ENCODE measurements at regions not wholly inside any gene's neighbourhood (a gene's known extent, or its start where the extent isn't known, plus 50 kb on each side); places are given as distances from the start of the nearest gene placed in this dataset.
"Not testable (repeated sequence)": the region's sequence is repeated elsewhere in the genome, so short reads cannot be mapped to it uniquely, and the experiment has no call there.

GRCh38 chr14:35174342-35174741 is 52.0 kb downstream of the PRORP start:
- H3K4me3 ChIP-seq (replicated peaks in 1 of 2; ENCODE audit: low read depth in 2 of 2, low read length in 2 of 2) = no peak overlapping the region
- TF ChIP-seq, protein P1, sequence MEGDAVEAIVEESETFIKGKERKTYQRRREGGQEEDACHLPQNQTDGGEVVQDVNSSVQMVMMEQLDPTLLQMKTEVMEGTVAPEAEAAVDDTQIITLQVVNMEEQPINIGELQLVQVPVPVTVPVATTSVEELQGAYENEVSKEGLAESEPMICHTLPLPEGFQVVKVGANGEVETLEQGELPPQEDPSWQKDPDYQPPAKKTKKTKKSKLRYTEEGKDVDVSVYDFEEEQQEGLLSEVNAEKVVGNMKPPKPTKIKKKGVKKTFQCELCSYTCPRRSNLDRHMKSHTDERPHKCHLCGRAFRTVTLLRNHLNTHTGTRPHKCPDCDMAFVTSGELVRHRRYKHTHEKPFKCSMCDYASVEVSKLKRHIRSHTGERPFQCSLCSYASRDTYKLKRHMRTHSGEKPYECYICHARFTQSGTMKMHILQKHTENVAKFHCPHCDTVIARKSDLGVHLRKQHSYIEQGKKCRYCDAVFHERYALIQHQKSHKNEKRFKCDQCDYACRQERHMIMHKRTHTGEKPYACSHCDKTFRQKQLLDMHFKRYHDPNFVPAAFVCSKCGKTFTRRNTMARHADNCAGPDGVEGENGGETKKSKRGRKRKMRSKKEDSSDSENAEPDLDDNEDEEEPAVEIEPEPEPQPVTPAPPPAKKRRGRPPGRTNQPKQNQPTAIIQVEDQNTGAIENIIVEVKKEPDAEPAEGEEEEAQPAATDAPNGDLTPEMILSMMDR (IDR thresholded peaks at IDR 0.05; ENCODE audit: low read depth, low read length) = no peak
- no peak for DNase-seq (ENCODE audit: low read depth in 2 of 2)

DNA sequence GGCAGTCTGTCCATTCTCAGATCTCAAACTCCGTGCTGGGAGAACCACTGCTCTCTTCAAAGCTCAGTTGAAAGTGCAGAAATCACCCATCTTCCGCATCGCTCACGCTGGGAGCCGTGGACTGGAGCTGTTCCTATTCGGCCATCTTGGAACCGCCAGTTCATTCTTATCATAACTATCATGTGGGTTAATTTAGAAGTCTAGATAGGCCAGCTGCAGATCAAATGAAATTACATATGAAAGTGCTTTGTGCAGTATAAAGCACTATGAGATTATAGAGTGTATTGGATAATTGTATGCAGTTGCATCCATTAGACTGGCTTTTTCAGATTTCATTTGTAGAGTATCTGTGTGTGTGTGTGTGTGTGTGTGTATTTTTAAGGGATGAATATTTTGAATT is 57.8 kb downstream of the PRORP start:
- H3K4me3 ChIP-seq (replicated peaks in 1 of 2; ENCODE audit: low read depth in 2 of 2, low read length in 2 of 2) = no peak overlapping the region
- TF ChIP-seq, protein P1 (IDR thresholded peaks at IDR 0.05; ENCODE audit: low read depth, low read length) = no peak
- no peak for DNase-seq (ENCODE audit: low read depth in 2 of 2)

DNA sequence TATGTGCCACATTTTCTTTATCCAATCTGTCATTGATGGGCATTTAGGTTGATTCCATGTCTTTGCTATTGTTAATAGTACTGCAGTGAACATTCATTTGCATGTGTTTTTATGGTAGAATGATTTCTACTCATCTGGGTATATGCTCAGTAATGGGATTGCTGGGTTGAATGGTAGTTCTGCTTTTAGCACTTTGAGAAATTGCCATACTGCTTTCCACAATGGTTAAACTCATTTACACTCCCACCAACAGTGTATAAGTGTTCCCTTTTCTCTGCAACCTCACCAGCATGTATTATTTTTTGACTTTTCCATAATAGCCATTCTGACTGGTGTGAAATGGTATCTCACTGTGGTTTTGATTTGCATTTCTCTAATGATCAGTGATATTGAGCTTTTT is 62.5 kb downstream of the PRORP start:
- DNase-seq (ENCODE audit: low read depth in 2 of 2); H3K4me3 ChIP-seq (replicated peaks in 1 of 2; ENCODE audit: low read depth in 2 of 2, low read length in 2 of 2): not testable (repeated sequence)

- TF ChIP-seq, protein P1 (IDR thresholded peaks at IDR 0.05; ENCODE audit: low read depth, low read length) = no peak
- DNase-seq (ENCODE audit: low read depth in 2 of 2) = no peak
- H3K4me3 ChIP-seq (replicated peaks in 1 of 2; ENCODE audit: low read depth in 2 of 2, low read length in 2 of 2) = no peak overlapping the region
Observed at GRCh38 chr14:35189422-35189821, 67.1 kb downstream of the PRORP start.

GRCh38 chr14:35193161-35193560 is 70.8 kb downstream of the PRORP start:
- TF ChIP-seq, protein P1 (IDR thresholded peaks at IDR 0.05; ENCODE audit: low read depth, low read length) = no peak
- no peak for DNase-seq (ENCODE audit: low read depth in 2 of 2)
- no peak overlapping the region for H3K4me3 ChIP-seq (replicated peaks in 1 of 2; ENCODE audit: low read depth in 2 of 2, low read length in 2 of 2)

GRCh38 chr14:35194183-35194582 is 71.8 kb downstream of the PRORP start:
- DNase-seq (ENCODE audit: low read depth in 2 of 2); H3K4me3 ChIP-seq (replicated peaks in 1 of 2; ENCODE audit: low read depth in 2 of 2, low read length in 2 of 2): not testable (repeated sequence)

DNA sequence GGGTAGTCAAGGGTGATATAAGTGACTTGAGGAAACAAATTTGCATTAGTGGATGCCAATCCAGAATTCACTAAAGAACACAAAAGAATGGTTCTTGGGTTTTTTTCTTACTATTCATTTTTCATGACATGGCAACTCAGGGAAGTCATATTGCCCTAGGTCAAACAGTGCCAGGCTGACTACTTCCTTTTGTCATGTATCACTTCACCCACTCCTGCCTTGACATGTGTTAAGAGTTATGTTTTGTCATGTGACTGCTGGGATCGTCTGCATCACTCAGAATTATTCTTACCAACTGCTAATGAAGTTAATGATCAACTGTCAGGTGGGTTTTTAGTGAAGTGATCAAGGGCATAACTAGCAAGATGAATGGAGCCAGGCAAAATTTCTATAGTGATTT is 74.2 kb downstream of the PRORP start:
- DNase-seq (ENCODE audit: low read depth in 2 of 2) = peak in 1 of 2 donors; percentile 4
- TF ChIP-seq, protein P1 (IDR thresholded peaks at IDR 0.05; ENCODE audit: low read depth, low read length) = no peak
- H3K4me3 ChIP-seq (replicated peaks in 1 of 2; ENCODE audit: low read depth in 2 of 2, low read length in 2 of 2) = no peak overlapping the region

GRCh38 chr14:35197015-35197414 is 74.7 kb downstream of the PRORP start:
- TF ChIP-seq, protein P1 (IDR thresholded peaks at IDR 0.05; ENCODE audit: low read depth, low read length) = no peak
- peak; percentile 50 to 52 for DNase-seq (ENCODE audit: low read depth in 2 of 2)
- H3K4me3 ChIP-seq (replicated peaks in 1 of 2; ENCODE audit: low read depth in 2 of 2, low read length in 2 of 2) = no peak overlapping the region
